ENCODE measurements at regions not wholly inside any gene's neighbourhood (a gene's known extent, or its start where the extent isn't known, plus 50 kb on each side); places are given as distances from the start of the nearest gene placed in this dataset.

- Histone ChIP-seq H3K27ac (no peak overlapping the region), H3K4me3 (no peak overlapping the region), H3K4me1 (peaks cover 3% of the 10 kb centered on the region), H3K36me3 (ENCODE audit: insufficient read depth in 1 of 2, low read depth in 1 of 2) (no peaks in the 10 kb centered on the region), H3K9me3 (no peaks in the 10 kb centered on the region), H3K27me3 (ENCODE audit: insufficient read depth in 3 of 3, low read length in 2 of 3) (no peaks in the 10 kb centered on the region)
- peak in 1 of 2 donors; percentile 16 for DNase-seq
- peak; percentile 50 for TF ChIP-seq CTCF (IDR thresholded peaks at IDR 0.05)
- intact Hi-C loops (cut with DNase I): loop anchor here in 1 of 2 donors (5.0 kb wide), 1 partner anchor 890 kb away; no protein-coding TSS in a partner anchor
- WGBS, 3 donors: 27 to 43% (median 31%) methylated on average over 9 of the region's 9 CpGs
- ATAC-seq: peak in 3 of 4 donors; percentile 40 to 69 (median 55)
These were observed 80.0 kb downstream of the C7orf25 start for GRCh38 chr7:42831718-42832522.

GRCh38 chr7:42831006-42831717 is 80.7 kb downstream of the C7orf25 start:
- DNase-seq (no peak), ATAC-seq (peak in 1 of 4 donors; percentile 19)
- intact Hi-C loops (cut with DNase I): loop anchor here in 1 of 2 donors (5.0 kb wide), 1 partner anchor 889 kb away; no protein-coding TSS in a partner anchor
- Histone ChIP-seq H3K27me3 (ENCODE audit: insufficient read depth in 3 of 3, low read length in 2 of 3) (no peaks in the 10 kb centered on the region), H3K9me3 (no peaks in the 10 kb centered on the region), H3K4me3 (no peak overlapping the region), H3K4me1 (peaks cover 3% of the 10 kb centered on the region), H3K27ac (no peak overlapping the region), H3K36me3 (ENCODE audit: insufficient read depth in 1 of 2, low read depth in 1 of 2) (no peaks in the 10 kb centered on the region)
- 23 to 44% (median 31%) methylated on average over 6 of the region's 6 CpGs for WGBS, 3 donors
- no peak for TF ChIP-seq CTCF (IDR thresholded peaks at IDR 0.05)

- Histone ChIP-seq H3K36me3 (ENCODE audit: insufficient read depth in 1 of 2, low read depth in 1 of 2) (no peaks in the 10 kb centered on the region), H3K27ac (no peak overlapping the region), H3K4me3 (no peak overlapping the region), H3K4me1 (no peaks in the 10 kb centered on the region), H3K27me3 (ENCODE audit: insufficient read depth in 3 of 3, low read length in 2 of 3) (no peaks in the 10 kb centered on the region), H3K9me3 (no peaks in the 10 kb centered on the region)
- intact Hi-C loops (cut with DNase I): no loop called here
- TF ChIP-seq CTCF (IDR thresholded peaks at IDR 0.05): no peak
- WGBS, 3 donors: 93 to 97% (median 93%) methylated on average over 1 of the region's 1 CpG
- ATAC-seq (no peak), DNase-seq (no peak)
These were observed 99.1 kb downstream of the C7orf25 start for GRCh38 chr7:42812779-42813178.

GRCh38 chr7:42805601-42806000 is 106.3 kb downstream of the C7orf25 start:
- Histone ChIP-seq H3K27me3 (ENCODE audit: insufficient read depth in 3 of 3, low read length in 2 of 3) (no peaks in the 10 kb centered on the region), H3K4me3 (no peak overlapping the region), H3K4me1 (no peaks in the 10 kb centered on the region), H3K9me3 (no peaks in the 10 kb centered on the region), H3K27ac (no peak overlapping the region), H3K36me3 (ENCODE audit: insufficient read depth in 1 of 2, low read depth in 1 of 2) (no peaks in the 10 kb centered on the region)
- intact Hi-C loops (cut with DNase I): no loop called here
- 93 to 100% (median 95%) methylated on average over 2 of the region's 2 CpGs for WGBS, 3 donors
- no peak for TF ChIP-seq CTCF (IDR thresholded peaks at IDR 0.05)
- ATAC-seq (no peak), DNase-seq (no peak)
